ENCODE measurements at regions not wholly inside any gene's neighbourhood (a gene's known extent, or its start where the extent isn't known, plus 50 kb on each side); places are given as distances from the start of the nearest gene placed in this dataset.
A peak's percentile ranks its signal among the peaks of the same experiment; 100 is the strongest.

DNA sequence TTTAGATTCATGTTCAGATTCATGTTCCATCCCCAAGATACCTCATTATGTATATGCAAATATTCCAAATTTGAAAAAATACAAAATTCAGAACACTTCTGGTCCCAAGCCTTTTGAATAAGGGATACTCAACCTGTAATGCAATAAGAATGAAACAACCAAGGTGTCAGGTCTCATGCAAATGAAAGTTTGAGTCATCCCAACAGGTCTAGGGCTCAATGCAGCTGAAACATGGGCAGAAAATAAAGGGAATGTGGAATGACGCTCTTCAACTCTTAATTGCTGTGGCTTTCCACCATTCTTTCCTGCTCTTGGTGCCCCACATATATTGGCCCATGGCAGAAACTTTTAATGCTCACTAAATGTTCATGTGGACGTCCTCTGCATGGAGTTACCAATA, 107.3 kb upstream of the DAPK1 start:
- TF ChIP-seq, protein P1, sequence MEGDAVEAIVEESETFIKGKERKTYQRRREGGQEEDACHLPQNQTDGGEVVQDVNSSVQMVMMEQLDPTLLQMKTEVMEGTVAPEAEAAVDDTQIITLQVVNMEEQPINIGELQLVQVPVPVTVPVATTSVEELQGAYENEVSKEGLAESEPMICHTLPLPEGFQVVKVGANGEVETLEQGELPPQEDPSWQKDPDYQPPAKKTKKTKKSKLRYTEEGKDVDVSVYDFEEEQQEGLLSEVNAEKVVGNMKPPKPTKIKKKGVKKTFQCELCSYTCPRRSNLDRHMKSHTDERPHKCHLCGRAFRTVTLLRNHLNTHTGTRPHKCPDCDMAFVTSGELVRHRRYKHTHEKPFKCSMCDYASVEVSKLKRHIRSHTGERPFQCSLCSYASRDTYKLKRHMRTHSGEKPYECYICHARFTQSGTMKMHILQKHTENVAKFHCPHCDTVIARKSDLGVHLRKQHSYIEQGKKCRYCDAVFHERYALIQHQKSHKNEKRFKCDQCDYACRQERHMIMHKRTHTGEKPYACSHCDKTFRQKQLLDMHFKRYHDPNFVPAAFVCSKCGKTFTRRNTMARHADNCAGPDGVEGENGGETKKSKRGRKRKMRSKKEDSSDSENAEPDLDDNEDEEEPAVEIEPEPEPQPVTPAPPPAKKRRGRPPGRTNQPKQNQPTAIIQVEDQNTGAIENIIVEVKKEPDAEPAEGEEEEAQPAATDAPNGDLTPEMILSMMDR (IDR thresholded peaks at IDR 0.05; ENCODE audit: insufficient read depth, low read length, severe bottlenecking): no peak
- Histone ChIP-seq H3K27me3 (ENCODE audit: control insufficient read depth, insufficient read depth, low read length) (no peaks in the 10 kb centered on the region), H3K4me3 (ENCODE audit: low read depth, low read length) (no peak overlapping the region), H3K36me3 (ENCODE audit: control insufficient read depth, insufficient read depth, low read length) (no peaks in the 10 kb centered on the region)
- FAIRE-seq (no peak), DNase-seq (ENCODE audit: low read depth) (peak; percentile 26)

DNA sequence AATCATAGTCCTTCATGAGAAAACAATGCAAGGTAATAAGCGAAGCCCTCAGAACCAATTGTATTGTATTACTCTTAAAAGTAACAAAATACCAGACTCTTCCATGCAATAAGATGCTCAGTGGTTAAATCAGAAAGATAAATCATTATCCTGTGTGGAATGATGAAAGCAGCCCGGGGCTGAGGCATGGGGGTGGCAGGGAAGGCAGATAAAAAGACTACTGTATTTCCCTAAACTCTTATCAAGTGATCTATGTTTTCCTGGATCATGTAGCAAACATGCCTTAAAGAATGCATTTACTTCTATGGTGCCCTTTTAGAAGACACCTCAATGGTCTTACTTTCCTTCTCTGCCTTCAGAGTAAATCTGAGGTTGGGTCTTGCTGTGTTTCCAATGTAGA, 105.6 kb upstream of the DAPK1 start:
- no peaks in the 10 kb centered on the region for H3K36me3 ChIP-seq (ENCODE audit: control insufficient read depth, insufficient read depth, low read length)
- DNase-seq (ENCODE audit: low read depth) (no peak), FAIRE-seq (no peak)
- TF ChIP-seq, protein P1 (IDR thresholded peaks at IDR 0.05; ENCODE audit: insufficient read depth, low read length, severe bottlenecking): no peak
- no peak overlapping the region for H3K4me3 ChIP-seq (ENCODE audit: low read depth, low read length)
- no peaks in the 10 kb centered on the region for H3K27me3 ChIP-seq (ENCODE audit: control insufficient read depth, insufficient read depth, low read length)

DNA sequence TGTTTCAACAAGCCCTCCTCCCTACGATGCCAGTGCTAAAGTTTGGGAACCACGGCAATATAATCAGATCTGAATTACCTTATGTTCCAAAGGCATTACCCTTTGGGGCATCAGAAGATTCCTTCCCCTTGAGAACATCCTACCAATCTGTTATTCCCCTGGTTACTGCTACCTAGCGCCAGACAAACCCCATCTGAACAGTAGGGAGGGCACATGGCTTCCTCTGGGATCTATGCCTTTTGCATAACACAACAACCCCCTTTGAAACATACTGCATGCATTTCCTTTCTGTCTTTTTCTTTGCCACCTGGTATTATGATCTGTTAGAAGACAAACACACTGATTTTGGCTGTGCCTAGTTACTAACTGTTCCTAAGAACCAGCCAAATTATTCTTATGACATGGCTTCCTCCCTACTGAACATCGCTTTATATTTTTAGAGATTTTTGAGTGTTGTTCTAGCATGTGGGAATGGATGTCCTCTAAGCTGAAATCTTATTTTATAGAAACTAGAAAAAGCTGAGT, 103.9 kb upstream of the DAPK1 start:
- TF ChIP-seq, protein P1 (IDR thresholded peaks at IDR 0.05; ENCODE audit: insufficient read depth, low read length, severe bottlenecking): no peak
- FAIRE-seq: no peak

GRCh38 chr9:87395804-87396479, 101.7 kb upstream of the DAPK1 start:
- no peak for FAIRE-seq
- no peaks in the 10 kb centered on the region for H3K36me3 ChIP-seq (ENCODE audit: control insufficient read depth, insufficient read depth, low read length)
- no peak for DNase-seq (ENCODE audit: low read depth)
- H3K4me3 ChIP-seq (ENCODE audit: low read depth, low read length): no peak overlapping the region
- no peaks in the 10 kb centered on the region for H3K27me3 ChIP-seq (ENCODE audit: control insufficient read depth, insufficient read depth, low read length)
- TF ChIP-seq, protein P1 (IDR thresholded peaks at IDR 0.05; ENCODE audit: insufficient read depth, low read length, severe bottlenecking): no peak

More for the DNA sequence above, 103.9 kb upstream of the DAPK1 start:
- Histone ChIP-seq H3K4me3 (ENCODE audit: low read depth, low read length) (no peak overlapping the region), H3K27me3 (ENCODE audit: control insufficient read depth, insufficient read depth, low read length) (no peaks in the 10 kb centered on the region), H3K36me3 (ENCODE audit: control insufficient read depth, insufficient read depth, low read length) (no peaks in the 10 kb centered on the region)
- DNase-seq (ENCODE audit: low read depth): no peak

GRCh38 chr9:87401681-87402080, 96.0 kb upstream of the DAPK1 start:
- Histone ChIP-seq H3K4me3 (ENCODE audit: low read depth, low read length) (no peak overlapping the region), H3K27me3 (ENCODE audit: control insufficient read depth, insufficient read depth, low read length) (no peaks in the 10 kb centered on the region), H3K36me3 (ENCODE audit: control insufficient read depth, insufficient read depth, low read length) (no peaks in the 10 kb centered on the region)
- no peak for FAIRE-seq
- TF ChIP-seq, protein P1 (IDR thresholded peaks at IDR 0.05; ENCODE audit: insufficient read depth, low read length, severe bottlenecking): no peak
- no peak for DNase-seq (ENCODE audit: low read depth)

DNA sequence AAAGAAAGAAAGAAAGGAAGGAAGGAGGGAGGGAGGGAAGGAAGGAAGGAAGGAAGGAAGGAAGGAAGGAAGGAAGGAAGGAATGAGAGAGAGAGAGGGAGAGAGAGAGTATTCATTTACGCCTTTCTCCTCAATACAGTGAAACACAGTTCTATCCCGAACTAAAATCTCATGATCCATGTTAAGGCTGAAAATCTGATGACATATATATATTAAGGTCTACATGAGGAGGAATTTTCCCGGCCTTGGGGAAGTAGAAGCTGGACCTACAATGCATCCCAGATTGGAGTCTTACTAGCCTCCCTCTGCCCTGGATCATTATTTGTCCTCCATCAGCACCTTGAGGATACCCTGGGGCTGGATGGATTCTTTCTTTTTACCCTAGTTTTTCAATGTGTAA, 95.1 kb upstream of the DAPK1 start:
- Histone ChIP-seq H3K27me3 (ENCODE audit: control insufficient read depth, insufficient read depth, low read length) (no peaks in the 10 kb centered on the region), H3K4me3 (ENCODE audit: low read depth, low read length) (no peak overlapping the region), H3K36me3 (ENCODE audit: control insufficient read depth, insufficient read depth, low read length) (no peaks in the 10 kb centered on the region)
- DNase-seq (ENCODE audit: low read depth): no peak
- no peak for FAIRE-seq
- TF ChIP-seq, protein P1 (IDR thresholded peaks at IDR 0.05; ENCODE audit: insufficient read depth, low read length, severe bottlenecking): no peak
